GM06990 (cell line): ENCODE measurements at regions not wholly inside any gene's neighbourhood (a gene's known extent, or its start where the extent isn't known, plus 50 kb on each side); places are given as distances from the start of the nearest gene placed in this dataset.

ENCODE experiments used
- DNase-seq: peaks from one replicate; pipeline ENCODE4 v3.0.0-alpha.2; 2011; ENCODE audit not compliant: insufficient read length; ENCODE audit errors: extremely low read depth
- H3K27me3 ChIP-seq: replicated peaks from 2 replicates; pipeline ENCODE4 v1.6.0; 2011; ENCODE audit warnings: low read length; ENCODE audit not compliant: control insufficient read depth, insufficient read depth
- H3K36me3 ChIP-seq: 2 replicates; pipeline ENCODE4 v1.5.1; 2011; ENCODE audit warnings: low read length; ENCODE audit not compliant: control insufficient read depth, insufficient read depth
- H3K4me3 ChIP-seq: replicated peaks from 2 replicates; pipeline ENCODE4 v1.5.1; 2011; ENCODE audit warnings: low read depth, mild to moderate bottlenecking, control low read depth, low read length
- CTCF ChIP-seq: IDR thresholded peaks from 2 replicates; pipeline ENCODE4 v1.5.1; 2011; ENCODE audit warnings: low read length, control low read depth, mild to moderate bottlenecking, inconsistent platforms; ENCODE audit not compliant: insufficient read depth, poor library complexity, severe bottlenecking

GRCh38 chr1:115547696-115548095 is 94.1 kb upstream of the VANGL1 start:
- TF ChIP-seq CTCF, result no peak
- H3K4me3 ChIP-seq, result no peak overlapping the region
- no peaks in the 10 kb centered on the region for H3K27me3 ChIP-seq
- DNase-seq, result no peak
- no peaks in the 10 kb centered on the region for H3K36me3 ChIP-seq

- no peaks in the 10 kb centered on the region for H3K36me3 ChIP-seq
- DNase-seq, result no peak
- H3K27me3 ChIP-seq, result no peaks in the 10 kb centered on the region
- TF ChIP-seq CTCF, result no peak
- H3K4me3 ChIP-seq, result no peak overlapping the region
Observed at GRCh38 chr1:115546846-115547245, 94.9 kb upstream of the VANGL1 start.

GRCh38 chr1:115545791-115546733 is 95.7 kb upstream of the VANGL1 start:
- Histone ChIP-seq H3K36me3 (no peaks in the 10 kb centered on the region), H3K4me3 (no peak overlapping the region), H3K27me3 (no peaks in the 10 kb centered on the region; the same call in 1 of the 2 replicates)
- TF ChIP-seq CTCF, result peak; percentile 62
- DNase-seq, result no peak

- no peak overlapping the region for H3K4me3 ChIP-seq
- DNase-seq, result no peak
Observed at GRCh38 chr1:115545096-115545720, 96.6 kb upstream of the VANGL1 start.

GRCh38 chr1:115544131-115544530 is 97.6 kb upstream of the VANGL1 start:
- DNase-seq, result no peak
- Histone ChIP-seq H3K27me3 (no peaks in the 10 kb centered on the region; the same call in none of the 2 replicates), H3K36me3 (no peaks in the 10 kb centered on the region), H3K4me3 (no peak overlapping the region)
- no peak for TF ChIP-seq CTCF

More at GRCh38 chr1:115545096-115545720, 96.6 kb upstream of the VANGL1 start:
- TF ChIP-seq CTCF, result no peak
- no peaks in the 10 kb centered on the region for H3K36me3 ChIP-seq
- no peaks in the 10 kb centered on the region; the same call in none of the 2 replicates for H3K27me3 ChIP-seq
